HG03520 (cell line): ENCODE measurements at regions not wholly inside any gene's neighbourhood (a gene's known extent, or its start where the extent isn't known, plus 50 kb on each side); places are given as distances from the start of the nearest gene placed in this dataset.
"Not testable (repeated sequence)": the region's sequence is repeated elsewhere in the genome, so short reads cannot be mapped to it uniquely, and the experiment has no call there.

Source experiments
- ATAC-seq: cut with Tn5 transposase; IDR thresholded peaks from one replicate; pipeline ENCODE4 v1.9.1; 2021; ENCODE audit warnings: mild to moderate bottlenecking, moderate library complexity; ENCODE audit not compliant: unreplicated experiment

- no peak for ATAC-seq
Observed at GRCh38 chr16:75836347-75837010, 110.2 kb upstream of the CPHXL start.

- no peak for ATAC-seq
Observed at GRCh38 chr16:75837264-75837663, 111.0 kb upstream of the CPHXL start.

GRCh38 chr16:75837681-75838080 is 111.4 kb upstream of the CPHXL start:
- ATAC-seq: no peak

GRCh38 chr16:75841517-75841916 is 115.2 kb upstream of the CPHXL start:
- no peak for ATAC-seq

GRCh38 chr16:75847172-75847571 is 120.9 kb upstream of the CPHXL start:
- ATAC-seq: no peak

GRCh38 chr16:75854152-75854551 is 127.9 kb upstream of the CPHXL start:
- no peak for ATAC-seq

GRCh38 chr16:75860326-75861053 is 134.2 kb upstream of the CPHXL start:
- no peak for ATAC-seq

- no peak for ATAC-seq
Observed at GRCh38 chr16:75861311-75862097, 135.2 kb upstream of the CPHXL start.

GRCh38 chr16:75862098-75862386 is 135.8 kb upstream of the CPHXL start:
- no peak for ATAC-seq

GRCh38 chr16:75864243-75864642 is 138.0 kb upstream of the CPHXL start:
- no peak for ATAC-seq

- no peak for ATAC-seq
Observed at GRCh38 chr16:75865736-75866135, 139.4 kb upstream of the CPHXL start.

- ATAC-seq: no peak
Observed at GRCh38 chr16:75868636-75869632, 142.6 kb upstream of the CPHXL start.

GRCh38 chr16:75881280-75881679 is 155.0 kb upstream of the CPHXL start:
- not testable (repeated sequence) for ATAC-seq

- ATAC-seq: no peak
Observed at GRCh38 chr16:75899163-75899562, 172.9 kb upstream of the CPHXL start.

GRCh38 chr16:75908331-75909117 is 182.2 kb upstream of the CPHXL start:
- ATAC-seq: no peak

- no peak for ATAC-seq
Observed at GRCh38 chr16:75909746-75910145, 183.5 kb upstream of the CPHXL start.

GRCh38 chr16:75911896-75912295 is 185.6 kb upstream of the CPHXL start:
- no peak for ATAC-seq

- ATAC-seq: no peak
Observed at GRCh38 chr16:75913958-75914357, 187.7 kb upstream of the CPHXL start.

- no peak for ATAC-seq
Observed at GRCh38 chr16:75916451-75916850, 190.2 kb upstream of the CPHXL start.

GRCh38 chr16:75918109-75918508 is 191.8 kb upstream of the CPHXL start:
- ATAC-seq: no peak
